ENCODE measurements at regions not wholly inside any gene's neighbourhood (a gene's known extent, or its start where the extent isn't known, plus 50 kb on each side); places are given as distances from the start of the nearest gene placed in this dataset.

GRCh38 chr16:25493136-25493811 lies 198.5 kb upstream of the HS3ST4 start:
- Histone ChIP-seq H4K20me1 (replicated peaks; ENCODE audit: control insufficient read depth, extremely low read depth, insufficient read depth, low read length) (no peaks in the 10 kb centered on the region), H3K9me3 (replicated peaks; ENCODE audit: control insufficient read depth, insufficient read depth, low read length) (peaks cover 7% of the 10 kb centered on the region), H3K4me2 (ENCODE audit: insufficient read depth, low read length) (no peak overlapping the region), H3K4me3 (replicated peaks in 1 of 3; ENCODE audit: insufficient read depth in 1 of 3, low read depth in 1 of 3, low read length in 3 of 3) (no peak overlapping the region), H2AFZ (ENCODE audit: low read depth, low read length) (no peak overlapping the region), H3K27me3 (ENCODE audit: control insufficient read depth in 2 of 2, insufficient read depth in 2 of 2, low read length in 2 of 2) (no peaks in the 10 kb centered on the region), H3K4me1 (ENCODE audit: control insufficient read depth, extremely low read depth, insufficient read depth, low read length) (no peaks in the 10 kb centered on the region), H3K9me1 (replicated peaks; ENCODE audit: control insufficient read depth, extremely low read depth, insufficient read depth, low read length) (no peaks in the 10 kb centered on the region), H3K9ac (replicated peaks; ENCODE audit: extremely low read depth, insufficient read depth, low read length) (no peak overlapping the region), H3K79me2 (ENCODE audit: control insufficient read depth, insufficient read depth, low read length) (no peaks in the 10 kb centered on the region), H3K27ac (ENCODE audit: insufficient read depth, low read depth, low read length) (no peak overlapping the region), H3K36me3 (ENCODE audit: control insufficient read depth in 2 of 2, extremely low read depth in 1 of 2, insufficient read depth in 2 of 2, low read length in 2 of 2) (no peaks in the 10 kb centered on the region)
- FAIRE-seq: no peak
- ChIA-PET CTCF (no interaction called here), POLR2A (no interaction called here)
- no TSS peak for BruUV-seq (replicated peaks)
- no peak for DNase-seq (ENCODE audit: low read depth, low spot score)
- no peak for TF ChIP-seq POLR2A (IDR thresholded peaks at IDR 0.05; ENCODE audit: low read depth, low read length)
- no peak for TF ChIP-seq POLR2AphosphoS5 (IDR thresholded peaks at IDR 0.05; ENCODE audit: insufficient read depth, low read depth, low read length)
- no peak for TF ChIP-seq JUN (IDR thresholded peaks at IDR 0.05; ENCODE audit: borderline replicate concordance, insufficient read depth, insufficient read length, low read depth)
- intact Hi-C loops (cut with micrococcal nuclease): no loop called here
- dilution Hi-C loops (cut with MboI; ENCODE audit: extremely low pct_ligation_motif_present, low sequenced_read_pairs): no loop called here

- dilution Hi-C loops (cut with MboI; ENCODE audit: extremely low pct_ligation_motif_present, low sequenced_read_pairs): no loop called here
- Histone ChIP-seq H2AFZ (ENCODE audit: low read depth, low read length) (no peak overlapping the region), H3K9ac (replicated peaks; ENCODE audit: extremely low read depth, insufficient read depth, low read length) (no peak overlapping the region), H3K36me3 (ENCODE audit: control insufficient read depth in 2 of 2, extremely low read depth in 1 of 2, insufficient read depth in 2 of 2, low read length in 2 of 2) (no peaks in the 10 kb centered on the region), H3K9me1 (replicated peaks; ENCODE audit: control insufficient read depth, extremely low read depth, insufficient read depth, low read length) (no peaks in the 10 kb centered on the region), H4K20me1 (replicated peaks; ENCODE audit: control insufficient read depth, extremely low read depth, insufficient read depth, low read length) (no peaks in the 10 kb centered on the region), H3K4me1 (ENCODE audit: control insufficient read depth, extremely low read depth, insufficient read depth, low read length) (no peaks in the 10 kb centered on the region), H3K4me3 (replicated peaks in 1 of 3; ENCODE audit: insufficient read depth in 1 of 3, low read depth in 1 of 3, low read length in 3 of 3) (no peak overlapping the region), H3K79me2 (ENCODE audit: control insufficient read depth, insufficient read depth, low read length) (no peaks in the 10 kb centered on the region), H3K27ac (ENCODE audit: insufficient read depth, low read depth, low read length) (no peak overlapping the region), H3K9me3 (replicated peaks; ENCODE audit: control insufficient read depth, insufficient read depth, low read length) (peaks cover 4% of the 10 kb centered on the region), H3K4me2 (ENCODE audit: insufficient read depth, low read length) (no peak overlapping the region), H3K27me3 (ENCODE audit: control insufficient read depth in 2 of 2, insufficient read depth in 2 of 2, low read length in 2 of 2) (no peaks in the 10 kb centered on the region)
- DNase-seq (ENCODE audit: low read depth, low spot score) (no peak), FAIRE-seq (no peak)
- CTCF ChIA-PET: no interaction called here
- TF ChIP-seq CTCF (IDR thresholded peaks at IDR 0.05; ENCODE audit: extremely low read depth in 1 of 2, insufficient read depth in 1 of 2, low read depth in 1 of 2, low read length in 2 of 2) (no peak), POLR2AphosphoS5 (IDR thresholded peaks at IDR 0.05; ENCODE audit: insufficient read depth, low read depth, low read length) (no peak), EZH2 (IDR thresholded peaks at IDR 0.05; ENCODE audit: borderline replicate concordance, low read depth, low read length, severe bottlenecking) (no peak), GATA2 (IDR thresholded peaks at IDR 0.05; ENCODE audit: insufficient read depth, insufficient read length, low read depth, low read length) (no peak), POLR2A (IDR thresholded peaks at IDR 0.05; ENCODE audit: low read depth, low read length) (no peak), MAX (IDR thresholded peaks at IDR 0.05; ENCODE audit: insufficient read depth, insufficient read length) (no peak), JUN (IDR thresholded peaks at IDR 0.05; ENCODE audit: borderline replicate concordance, insufficient read depth, insufficient read length, low read depth) (no peak), FOS (IDR thresholded peaks at IDR 0.05; ENCODE audit: borderline replicate concordance, insufficient read depth, low read length) (no peak), MYC (IDR thresholded peaks at IDR 0.05; ENCODE audit: low read depth, low read length) (no peak)
- POLR2A ChIA-PET: no interaction called here
- BruUV-seq (replicated peaks): no TSS peak
- intact Hi-C loops (cut with micrococcal nuclease): no loop called here
These were observed 203.3 kb upstream of the HS3ST4 start for GRCh38 chr16:25488435-25488834.
